Fibroblast of the aortic adventitia (primary cell): ENCODE measurements at regions not wholly inside any gene's neighbourhood (a gene's known extent, or its start where the extent isn't known, plus 50 kb on each side); places are given as distances from the start of the nearest gene placed in this dataset.

Experiments
- DNase-seq: peaks from one replicate; pipeline ENCODE4 v3.0.0-alpha.2; 2010; ENCODE audit warnings: low read depth
- H3K4me3 ChIP-seq: 2 replicates; pipeline ENCODE4 v1.5.1; 2011; ENCODE audit warnings: low read depth, mild to moderate bottlenecking, control low read depth, low read length, moderate library complexity
- TF ChIP-seq, protein P1 (sequence below): IDR thresholded peaks from 2 replicates; pipeline ENCODE4 v1.5.1; 2011; ENCODE audit warnings: mild to moderate bottlenecking, low read length, control low read depth, inconsistent platforms; ENCODE audit not compliant: insufficient read depth

DNA sequence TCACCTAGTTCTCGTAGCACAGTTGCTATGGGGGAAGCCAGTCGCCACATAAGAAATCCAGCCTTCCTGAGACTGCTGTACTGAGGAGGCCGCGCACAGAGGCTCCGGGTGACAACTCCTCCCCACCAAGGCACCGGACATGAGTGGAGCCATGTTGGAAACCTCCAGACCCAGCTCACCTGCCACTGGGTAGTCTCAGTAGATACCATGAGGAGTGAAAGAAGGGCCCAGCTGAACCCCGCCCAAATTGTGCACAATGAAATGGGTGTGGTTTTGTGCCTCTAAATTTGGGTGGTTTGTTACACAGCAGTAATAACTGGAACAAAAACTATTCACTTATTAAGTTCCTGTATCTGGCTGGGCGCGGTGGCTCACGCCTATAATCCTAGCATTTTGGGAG lies 198.7 kb downstream of the BCOR start:
- H3K4me3 ChIP-seq, result no peak overlapping the region
- DNase-seq, result no peak
- TF ChIP-seq, protein P1, sequence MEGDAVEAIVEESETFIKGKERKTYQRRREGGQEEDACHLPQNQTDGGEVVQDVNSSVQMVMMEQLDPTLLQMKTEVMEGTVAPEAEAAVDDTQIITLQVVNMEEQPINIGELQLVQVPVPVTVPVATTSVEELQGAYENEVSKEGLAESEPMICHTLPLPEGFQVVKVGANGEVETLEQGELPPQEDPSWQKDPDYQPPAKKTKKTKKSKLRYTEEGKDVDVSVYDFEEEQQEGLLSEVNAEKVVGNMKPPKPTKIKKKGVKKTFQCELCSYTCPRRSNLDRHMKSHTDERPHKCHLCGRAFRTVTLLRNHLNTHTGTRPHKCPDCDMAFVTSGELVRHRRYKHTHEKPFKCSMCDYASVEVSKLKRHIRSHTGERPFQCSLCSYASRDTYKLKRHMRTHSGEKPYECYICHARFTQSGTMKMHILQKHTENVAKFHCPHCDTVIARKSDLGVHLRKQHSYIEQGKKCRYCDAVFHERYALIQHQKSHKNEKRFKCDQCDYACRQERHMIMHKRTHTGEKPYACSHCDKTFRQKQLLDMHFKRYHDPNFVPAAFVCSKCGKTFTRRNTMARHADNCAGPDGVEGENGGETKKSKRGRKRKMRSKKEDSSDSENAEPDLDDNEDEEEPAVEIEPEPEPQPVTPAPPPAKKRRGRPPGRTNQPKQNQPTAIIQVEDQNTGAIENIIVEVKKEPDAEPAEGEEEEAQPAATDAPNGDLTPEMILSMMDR, result no peak

DNA sequence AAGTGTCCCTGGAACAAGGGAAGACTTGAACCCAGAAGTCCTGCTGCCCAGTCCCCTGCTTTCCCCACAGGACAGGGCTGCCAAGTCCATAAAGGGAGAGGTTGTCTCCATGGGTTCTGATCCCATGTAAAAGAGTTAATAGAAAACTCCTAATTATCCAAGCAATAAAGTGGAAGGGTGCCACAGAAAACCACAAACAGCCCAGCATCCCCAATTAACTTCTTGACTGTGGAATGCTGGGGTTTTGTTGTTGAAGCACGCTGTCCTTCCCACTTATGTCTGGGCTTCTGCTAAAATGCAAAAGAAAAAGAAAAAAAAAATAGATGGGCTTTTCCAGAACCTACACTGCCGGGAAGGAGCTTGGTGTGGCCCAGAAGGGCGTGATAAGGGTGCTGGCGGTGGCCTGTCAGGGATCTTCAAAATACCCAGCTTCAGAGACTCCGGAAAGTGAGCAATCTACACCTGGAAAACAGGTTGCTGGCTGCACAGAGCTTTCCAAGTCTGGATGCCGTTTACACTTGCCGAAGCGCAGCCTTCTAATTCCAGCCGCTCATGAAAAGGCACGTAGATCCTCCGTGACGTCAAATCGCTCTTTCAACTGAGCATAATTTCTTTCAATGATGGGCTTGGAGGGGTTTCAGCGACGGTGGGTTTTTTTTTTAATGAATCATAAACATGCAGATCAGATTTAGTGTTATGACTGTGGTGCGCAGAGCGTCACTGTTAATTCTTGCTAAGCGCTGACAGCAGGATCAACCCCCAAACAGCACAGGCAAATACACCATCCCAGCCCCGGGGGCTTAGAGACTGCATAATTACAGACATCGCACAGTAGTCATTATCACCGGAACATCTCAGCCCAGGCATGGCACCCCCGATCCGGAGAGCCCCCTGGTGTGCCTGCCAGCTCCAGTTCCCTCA lies 197.6 kb downstream of the BCOR start:
- no peak for DNase-seq
- TF ChIP-seq, protein P1, result no peak
- no peak overlapping the region for H3K4me3 ChIP-seq

- H3K4me3 ChIP-seq, result no peak overlapping the region
- TF ChIP-seq, protein P1, result no peak
- DNase-seq, result no peak
Observed at GRCh38 chrX:39900777-39901170, 197.0 kb downstream of the BCOR start.

DNA sequence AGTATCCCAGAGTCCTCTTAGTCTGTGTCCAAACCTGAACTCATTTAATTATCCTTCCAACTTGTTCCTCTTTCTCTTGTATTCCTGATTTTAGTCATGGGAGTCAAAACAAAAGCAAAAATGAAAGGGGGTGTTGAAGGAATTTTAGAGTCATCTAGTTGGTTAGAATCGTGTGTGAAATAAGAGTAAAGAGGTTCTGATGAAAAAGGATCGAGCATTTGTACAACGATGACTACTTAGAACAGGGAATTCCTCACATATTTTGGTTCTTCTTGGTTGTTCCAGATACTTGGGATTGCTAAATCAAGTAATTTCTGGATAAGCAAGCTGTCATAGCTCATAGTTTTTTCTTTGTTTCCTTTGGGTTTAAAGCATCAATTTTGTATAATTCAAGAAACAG lies 194.4 kb downstream of the BCOR start:
- peak; percentile 79 for DNase-seq
- TF ChIP-seq, protein P1, result no peak
- H3K4me3 ChIP-seq, result no peak overlapping the region

DNA sequence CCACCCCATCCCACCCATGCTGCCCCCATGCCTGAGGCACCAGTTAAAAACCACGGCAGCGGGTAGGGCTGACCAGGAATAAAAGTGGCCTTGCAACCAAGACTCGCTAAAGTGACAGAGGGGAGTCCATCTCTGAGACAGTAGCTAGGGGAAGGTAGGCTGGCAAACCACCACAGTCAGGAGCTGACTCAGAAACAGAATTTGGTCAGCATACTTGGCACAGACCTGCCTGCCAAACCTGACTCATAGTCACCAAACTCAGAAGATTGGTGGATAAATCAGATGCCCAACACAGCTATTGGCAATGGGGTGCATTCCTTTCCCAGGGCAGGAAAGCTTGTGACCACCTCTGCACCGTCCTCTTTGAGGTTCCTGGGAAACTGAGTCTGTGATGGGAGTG lies 193.8 kb downstream of the BCOR start:
- H3K4me3 ChIP-seq, result no peak overlapping the region
- TF ChIP-seq, protein P1, result no peak
- DNase-seq, result peak; percentile 53

DNA sequence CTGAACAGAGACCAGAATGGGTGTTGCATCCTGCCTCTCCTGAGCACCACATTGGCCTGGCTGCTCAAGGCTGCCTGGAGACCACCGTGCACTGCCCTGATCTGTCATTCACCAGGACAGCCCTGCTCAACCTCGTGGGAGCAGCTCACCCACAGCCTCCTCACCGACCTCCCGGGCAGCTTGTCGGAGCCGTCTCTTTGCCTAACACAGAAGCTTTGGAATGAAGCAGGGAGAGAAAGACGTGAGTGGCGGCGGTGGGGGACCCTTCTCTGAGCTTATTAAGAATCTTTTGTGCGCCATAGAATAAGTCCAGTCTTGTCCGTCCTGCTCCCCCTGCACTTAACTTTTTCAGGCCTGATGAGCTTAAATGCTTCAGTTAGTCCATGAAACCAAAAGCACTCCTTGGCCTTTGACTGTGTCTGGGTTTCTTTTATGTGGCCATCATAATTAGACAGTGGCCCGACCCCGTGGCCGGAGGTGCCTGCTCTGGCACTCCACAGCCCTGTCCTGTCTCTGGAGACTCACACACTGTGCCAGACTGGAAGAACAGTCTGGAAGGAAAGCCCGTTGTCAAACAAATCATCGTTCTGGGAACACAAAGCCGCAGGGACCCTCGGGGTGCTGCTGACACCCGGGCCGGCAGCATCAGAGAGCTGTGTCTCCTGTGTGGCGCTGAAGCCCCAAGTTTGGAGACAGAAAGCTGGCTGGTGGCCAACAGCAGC lies 192.8 kb downstream of the BCOR start:
- TF ChIP-seq, protein P1, result no peak
- no peak overlapping the region for H3K4me3 ChIP-seq
- DNase-seq, result no peak
